Common myeloid progenitor, CD34-positive (primary cell): ENCODE measurements at regions not wholly inside any gene's neighbourhood (a gene's known extent, or its start where the extent isn't known, plus 50 kb on each side); places are given as distances from the start of the nearest gene placed in this dataset.

Experiments
- CTCF ChIA-PET: fragments of 350-600 bp; sonication (Branson Sonifier 250); formaldehyde crosslinking; loops from one replicate; lab custom pipeline; 2021; ENCODE audit warnings: antibody characterized with exemption; lab: Charles Lee
- POLR2A ChIA-PET: fragments of 350-600 bp; sonication (Branson Sonifier 250); formaldehyde crosslinking; loops from one replicate; lab custom pipeline; 2021; ENCODE audit warnings: antibody characterized with exemption; lab: Charles Lee
- DNase-seq, 3 donors: peaks; one replicate each; pipeline versions ENCODE4 v3.0.0 to v3.0.0-alpha.2; 2013
- H3K27ac ChIP-seq, 2 experiments: 1 replicate in 1 of 2; 2 replicates in 1 of 2; pipeline ENCODE4 v1.7.0; 2013; ENCODE audit warnings: inconsistent platforms in 2 of 2, low read length in 2 of 2, mild to moderate bottlenecking in 2 of 2, low read depth in 1 of 2, moderate library complexity in 1 of 2; ENCODE audit not compliant: severe bottlenecking in 2 of 2, insufficient read depth in 1 of 2, poor library complexity in 1 of 2
- H3K27me3 ChIP-seq, 5 experiments: replicated peaks in 2 of 5; 1 replicate in 3 of 5; 2 replicates in 2 of 5; pipeline versions ENCODE4 v1.6.1 to v1.7.0; 2013; ENCODE audit warnings: low read length in 4 of 5, mild to moderate bottlenecking in 2 of 5, moderate library complexity in 2 of 5, inconsistent platforms in 1 of 5; ENCODE audit not compliant: insufficient read depth in 5 of 5, control insufficient read depth in 4 of 5
- H3K36me3 ChIP-seq, 4 experiments: 1 replicate in 2 of 4; 2 replicates in 2 of 4; pipeline versions ENCODE4 v1.6.1 to v1.7.0; 2013; ENCODE audit warnings: low read length in 3 of 4, control low read depth in 1 of 4, mild to moderate bottlenecking in 1 of 4; ENCODE audit not compliant: control insufficient read depth in 4 of 4, insufficient read depth in 4 of 4
- H3K4me1 ChIP-seq, 4 experiments: 1 replicate in 3 of 4; 2 replicates in 1 of 4; pipeline versions ENCODE4 v1.6.1 to v1.7.1; 2013; ENCODE audit warnings: low read length in 3 of 4, mild to moderate bottlenecking in 3 of 4, control low read depth in 1 of 4, inconsistent platforms in 1 of 4, moderate library complexity in 1 of 4; ENCODE audit not compliant: control insufficient read depth in 4 of 4, insufficient read depth in 4 of 4; ENCODE audit errors: control extremely low read depth in 1 of 4
- H3K4me3 ChIP-seq, 7 experiments: 1 replicate in 4 of 7; 2 replicates in 3 of 7; pipeline versions ENCODE4 v1.5.1 to v1.7.0; 2013; ENCODE audit warnings: mild to moderate bottlenecking in 7 of 7, low read length in 6 of 7, moderate library complexity in 6 of 7, inconsistent platforms in 2 of 7, low read depth in 2 of 7, control low read depth in 1 of 7; ENCODE audit not compliant: insufficient read depth in 4 of 7, control insufficient read depth in 1 of 7; ENCODE audit errors: extremely low read depth in 1 of 7
- H3K9me3 ChIP-seq, 5 experiments: 1 replicate in 4 of 5; 2 replicates in 1 of 5; pipeline versions ENCODE4 v1.6.1 to v1.7.1; 2013; ENCODE audit warnings: low read length in 4 of 5, mild to moderate bottlenecking in 2 of 5, inconsistent platforms in 1 of 5, low read depth in 1 of 5, moderate library complexity in 1 of 5; ENCODE audit not compliant: control insufficient read depth in 4 of 5, insufficient read depth in 2 of 5; ENCODE audit errors: control extremely low read depth in 1 of 5
- WGBS: methylation state at CpG from one replicate; pipeline ENCODE4 v1.1.5; 2013; ENCODE audit not compliant: insufficient coverage; 5-methylcytosine and 5-hydroxymethylcytosine counted together

GRCh38 chr2:156956161-156956560, 301.3 kb upstream of the GALNT5 start:
- no peak overlapping the region for H3K27ac ChIP-seq
- H3K4me1 ChIP-seq = no peaks in the 10 kb centered on the region
- POLR2A ChIA-PET = no interaction called here
- peaks cover 1 to 19% (median 14%) of the 10 kb centered on the region in 5 experiments for H3K9me3 ChIP-seq
- 93% methylated on average over 2 of the region's 2 CpGs for WGBS
- H3K36me3 ChIP-seq = no peaks in the 10 kb centered on the region
- no peak overlapping the region for H3K4me3 ChIP-seq
- H3K27me3 ChIP-seq = no peaks in the 10 kb centered on the region
- no peak for DNase-seq
- CTCF ChIA-PET = no interaction called here

GRCh38 chr2:156958374-156958773, 299.1 kb upstream of the GALNT5 start:
- Histone ChIP-seq H3K4me3 (no peak overlapping the region), H3K4me1 (no peaks in the 10 kb centered on the region), H3K9me3 (peaks cover 1 to 19% (median 14%) of the 10 kb centered on the region in 5 experiments), H3K27me3 (no peaks in the 10 kb centered on the region), H3K36me3 (no peaks in the 10 kb centered on the region), H3K27ac (no peak overlapping the region)
- 94% methylated on average over 4 of the region's 4 CpGs for WGBS
- ChIA-PET POLR2A (no interaction called here), CTCF (no interaction called here)
- DNase-seq = no peak

GRCh38 chr2:156959481-156959880, 298.0 kb upstream of the GALNT5 start:
- no peaks in the 10 kb centered on the region for H3K4me1 ChIP-seq
- CTCF ChIA-PET = no interaction called here
- peaks cover 1 to 19% (median 14%) of the 10 kb centered on the region in 5 experiments for H3K9me3 ChIP-seq
- 87% methylated on average over 2 of the region's 4 CpGs for WGBS
- H3K4me3 ChIP-seq = no peak overlapping the region
- no peaks in the 10 kb centered on the region for H3K36me3 ChIP-seq
- POLR2A ChIA-PET = no interaction called here
- DNase-seq = no peak
- no peak overlapping the region for H3K27ac ChIP-seq
- H3K27me3 ChIP-seq = no peaks in the 10 kb centered on the region

- Histone ChIP-seq H3K4me1 (no peaks in the 10 kb centered on the region), H3K9me3 (no peaks in the 10 kb centered on the region), H3K36me3 (no peaks in the 10 kb centered on the region), H3K4me3 (no peak overlapping the region), H3K27ac (no peak overlapping the region), H3K27me3 (no peaks in the 10 kb centered on the region)
- ChIA-PET CTCF (interaction anchor here (1.0 kb wide), 1 partner anchor 38 kb away, joined by 3 read pairs; no protein-coding TSS in a partner anchor), POLR2A (no interaction called here)
- DNase-seq = no peak
- no CpG with 5 or more reads among the region's 2 CpGs for WGBS
These were observed 274.9 kb upstream of the GALNT5 start for GRCh38 chr2:156982615-156983014.

DNA sequence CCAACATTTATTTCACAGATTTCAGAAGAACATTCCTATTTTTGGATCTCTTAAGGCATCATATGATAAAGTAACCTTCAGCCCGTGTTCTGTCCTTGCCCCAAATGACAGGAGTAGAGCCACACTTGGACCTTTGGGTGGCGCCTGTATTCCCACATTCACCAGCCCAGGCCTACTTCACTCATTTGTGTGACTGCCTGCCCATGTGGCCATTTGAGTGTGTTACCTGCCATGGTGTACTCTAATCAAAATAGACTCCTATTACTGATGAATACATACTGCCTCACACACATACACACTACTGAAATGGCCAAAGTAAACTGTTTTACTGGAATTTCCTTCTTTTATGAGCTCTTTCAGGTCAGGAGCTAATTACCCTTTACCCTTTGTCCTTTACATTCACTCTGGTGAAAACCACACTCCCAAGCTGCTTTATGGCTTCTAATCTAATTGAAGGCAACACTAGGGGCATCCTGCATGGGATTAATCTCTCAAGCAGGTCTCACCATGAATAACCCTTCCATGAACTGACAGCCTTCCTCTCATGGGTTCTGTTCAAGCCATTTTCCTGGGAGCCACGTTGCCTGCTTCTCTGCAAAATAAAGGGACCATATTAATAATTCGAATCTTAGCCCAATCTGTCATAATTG, 271.0 kb upstream of the GALNT5 start:
- H3K9me3 ChIP-seq = no peaks in the 10 kb centered on the region
- CTCF ChIA-PET = no interaction called here

DNA sequence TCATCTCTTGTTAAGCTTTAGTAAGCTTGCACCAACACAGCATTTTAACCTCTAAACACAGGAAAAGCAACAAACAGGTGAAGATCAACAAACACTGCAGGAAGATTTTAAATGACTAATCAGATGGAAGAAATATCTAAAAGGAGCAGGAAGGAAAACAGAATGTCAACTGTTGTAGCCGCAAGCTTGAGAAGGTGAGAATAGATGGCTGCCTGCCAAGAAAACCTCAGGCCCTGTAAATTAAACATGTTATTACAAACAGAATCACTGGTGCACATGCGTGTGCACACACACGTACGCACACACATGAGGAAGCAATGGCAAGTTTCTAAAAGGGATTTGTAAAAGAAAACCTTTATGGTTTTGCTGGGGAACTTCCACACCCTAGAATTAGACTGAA, 257.8 kb upstream of the GALNT5 start:
- Histone ChIP-seq H3K4me1 (no peaks in the 10 kb centered on the region), H3K36me3 (no peaks in the 10 kb centered on the region), H3K9me3 (no peaks in the 10 kb centered on the region), H3K4me3 (no peak overlapping the region), H3K27me3 (no peaks in the 10 kb centered on the region), H3K27ac (no peak overlapping the region)
- POLR2A ChIA-PET = no interaction called here
- DNase-seq = no peak
- WGBS = 50% methylated on average over 1 of the region's 4 CpGs
- CTCF ChIA-PET = no interaction called here

More for the DNA sequence above, 271.0 kb upstream of the GALNT5 start:
- H3K4me3 ChIP-seq = no peak overlapping the region
- no peak for DNase-seq
- no peak overlapping the region for H3K27ac ChIP-seq
- POLR2A ChIA-PET = no interaction called here
- no peaks in the 10 kb centered on the region for H3K36me3 ChIP-seq
- WGBS = 81% methylated on average over 3 of the region's 4 CpGs
- no peaks in the 10 kb centered on the region for H3K4me1 ChIP-seq
- H3K27me3 ChIP-seq = no peaks in the 10 kb centered on the region

- CTCF ChIA-PET = no interaction called here
- 100% methylated on average over 2 of the region's 2 CpGs for WGBS
These were observed 252.7 kb upstream of the GALNT5 start for GRCh38 chr2:157004789-157005188.

More at GRCh38 chr2:157004789-157005188, 252.7 kb upstream of the GALNT5 start:
- Histone ChIP-seq H3K4me1 (no peaks in the 10 kb centered on the region), H3K27me3 (peaks cover 0 to 2% (median 0%) of the 10 kb centered on the region in 5 experiments), H3K27ac (no peak overlapping the region), H3K36me3 (no peaks in the 10 kb centered on the region), H3K9me3 (no peaks in the 10 kb centered on the region), H3K4me3 (no peak overlapping the region)
- POLR2A ChIA-PET = no interaction called here
- no peak for DNase-seq
